Thoracic aorta (tissue), 2 donors: ENCODE measurements at regions not wholly inside any gene's neighbourhood (a gene's known extent, or its start where the extent isn't known, plus 50 kb on each side); places are given as distances from the start of the nearest gene placed in this dataset.

Experiments
- ATAC-seq: fragments of 150-250 bp; one replicate; pipeline ENCODE4 v1.8.0; 2017; ENCODE audit warnings: low read depth; ENCODE audit not compliant: insufficient number of reproducible peaks, low FRiP score
- DNase-seq: peaks from one replicate; pipeline ENCODE4 v3.0.0-alpha.2; 2020; ENCODE audit warnings: low spot score
- H3K27ac ChIP-seq, 2 donors: fragments of 200-600 bp; sonication (generic); 1 replicate in 1 of 2; 2 replicates in 1 of 2; pipeline ENCODE4 v1.5.1; 2016; ENCODE audit warnings: mild to moderate bottlenecking in 2 of 2, moderate library complexity in 2 of 2
- H3K27me3 ChIP-seq: fragments of 200-600 bp; sonication (generic); replicated peaks from 2 replicates; pipeline ENCODE4 v1.6.0; 2016; ENCODE audit warnings: mild to moderate bottlenecking; ENCODE audit not compliant: insufficient read depth
- H3K36me3 ChIP-seq: fragments of 200-600 bp; sonication (generic); one replicate; pipeline ENCODE4 v1.5.1; 2016
- H3K4me1 ChIP-seq, 2 donors: fragments of 200-600 bp; sonication (generic); 1 replicate in 1 of 2; 2 replicates in 1 of 2; pipeline versions ENCODE4 v1.5.1 to v1.6.0; 2016; ENCODE audit warnings: low read depth in 2 of 2, mild to moderate bottlenecking in 1 of 2; ENCODE audit not compliant: control insufficient read depth in 1 of 2
- H3K4me3 ChIP-seq: fragments of 200-600 bp; sonication (generic); 2 replicates; pipeline ENCODE4 v1.5.1; 2016; ENCODE audit warnings: mild to moderate bottlenecking
- H3K9me3 ChIP-seq: fragments of 200-600 bp; sonication (generic); 2 replicates; pipeline ENCODE4 v1.5.1; 2016
- CTCF ChIP-seq: fragments of 200-600 bp; sonication (generic); IDR thresholded peaks from one replicate; pipeline ENCODE4 v1.5.1; 2019; ENCODE audit warnings: antibody characterized with exemption

DNA sequence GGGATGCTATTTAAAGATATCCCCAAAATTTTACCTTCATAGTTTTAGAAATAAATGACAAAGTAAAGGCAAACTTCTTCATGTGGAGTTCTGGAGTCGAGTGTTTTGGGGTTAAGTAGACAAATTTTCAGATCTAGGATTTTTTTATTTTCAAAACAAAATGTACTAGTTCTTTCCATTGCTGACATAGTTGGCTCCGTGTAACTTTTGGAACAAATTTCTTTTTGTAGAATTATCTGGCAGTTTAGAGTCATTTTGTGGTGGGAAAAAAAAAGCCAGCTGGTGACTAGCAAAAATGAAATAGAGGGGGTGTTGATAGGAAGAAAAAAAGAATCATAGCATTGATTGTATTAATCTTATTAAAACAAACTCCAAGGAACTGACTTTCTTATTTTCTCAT lies 131.6 kb upstream of the TCF21 start:
- Histone ChIP-seq H3K36me3 (no peaks in the 10 kb centered on the region), H3K27ac (peak overlapping the region; percentile 9 to 61), H3K9me3 (no peaks in the 10 kb centered on the region), H3K4me3 (no peak overlapping the region), H3K4me1 (peaks cover 52 to 85% of the 10 kb centered on the region in 2 donors), H3K27me3 (no peaks in the 10 kb centered on the region)
- ATAC-seq (no peak), DNase-seq (no peak)
- no peak for TF ChIP-seq CTCF

DNA sequence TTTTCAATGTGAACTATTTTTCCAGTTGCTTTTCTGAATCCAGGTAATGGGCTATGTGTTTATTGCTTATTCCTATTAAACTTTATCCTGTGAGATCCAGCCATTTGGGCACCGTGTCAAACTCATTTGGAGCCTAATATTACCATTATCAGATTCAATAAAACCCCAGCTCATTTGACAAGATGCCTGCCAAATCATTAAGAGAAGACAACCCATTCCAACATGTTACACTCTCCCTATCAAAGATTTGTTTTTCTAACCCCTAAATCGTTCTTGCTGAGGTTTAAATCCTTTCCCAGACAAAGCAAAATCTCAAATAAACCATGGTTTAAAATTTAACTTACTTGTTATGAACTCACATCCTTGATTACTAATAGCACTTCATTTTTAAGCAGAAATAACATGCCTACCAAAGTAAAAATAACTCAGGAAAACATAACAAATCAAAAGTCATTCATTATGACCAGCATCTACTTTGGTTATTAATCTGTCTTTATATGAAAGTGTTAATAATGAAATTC lies 130.0 kb upstream of the TCF21 start:
- peak overlapping the region in 1 of 2 donors; percentile 12 for H3K27ac ChIP-seq
- no peak for ATAC-seq
- no peak for DNase-seq
- no peaks in the 10 kb centered on the region for H3K36me3 ChIP-seq
- peaks cover 57 to 93% of the 10 kb centered on the region in 2 donors for H3K4me1 ChIP-seq
- no peak overlapping the region for H3K4me3 ChIP-seq
- no peaks in the 10 kb centered on the region for H3K27me3 ChIP-seq
- no peaks in the 10 kb centered on the region for H3K9me3 ChIP-seq
- no peak for TF ChIP-seq CTCF

DNA sequence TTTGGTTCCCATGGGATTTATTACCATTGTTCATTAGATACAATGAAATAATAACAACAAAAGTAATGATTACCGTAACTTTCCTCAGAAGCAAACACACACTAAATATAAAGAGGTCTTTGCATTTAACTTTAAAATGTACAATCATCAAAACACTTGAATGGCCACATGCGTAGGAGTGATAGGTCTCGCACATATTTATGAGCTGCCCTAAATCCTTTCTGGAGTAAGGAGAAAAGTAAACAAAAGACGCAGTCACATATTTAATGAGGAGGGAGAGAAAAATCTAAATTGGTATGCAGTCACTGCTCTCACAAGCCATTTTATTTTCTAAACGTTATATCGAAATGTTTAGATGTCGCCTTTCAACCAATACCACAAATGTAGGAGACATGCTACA lies 129.4 kb upstream of the TCF21 start:
- H3K4me3 ChIP-seq = no peak overlapping the region
- no peaks in the 10 kb centered on the region for H3K9me3 ChIP-seq

DNA sequence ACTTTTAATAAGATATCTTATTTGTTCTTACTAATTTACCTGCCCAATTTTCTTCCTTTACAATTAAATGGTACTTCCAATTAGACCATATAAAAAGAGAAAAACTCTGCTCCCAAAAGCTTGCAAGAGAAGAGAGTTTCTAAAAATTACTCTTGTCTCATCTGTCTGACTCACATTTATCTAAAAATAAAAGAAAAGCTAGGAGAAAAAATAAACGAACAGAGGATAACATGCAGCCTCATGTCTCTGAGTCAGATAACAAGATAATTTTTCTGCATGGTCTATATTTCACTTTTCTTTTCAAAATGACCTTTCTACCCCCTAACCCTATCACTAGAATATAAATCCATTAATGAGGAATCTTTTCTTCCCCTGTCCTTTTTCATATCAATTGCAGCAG lies 127.2 kb upstream of the TCF21 start:
- no peaks in the 10 kb centered on the region for H3K36me3 ChIP-seq
- peak; percentile 40 for ATAC-seq
- H3K27me3 ChIP-seq = no peaks in the 10 kb centered on the region
- no peaks in the 10 kb centered on the region for H3K9me3 ChIP-seq
- DNase-seq = no peak
- no peak for TF ChIP-seq CTCF
- H3K4me3 ChIP-seq = no peak overlapping the region
- peak overlapping the region; percentile 44 to 66 for H3K27ac ChIP-seq
- H3K4me1 ChIP-seq = peaks cover 48 to 80% of the 10 kb centered on the region in 2 donors

More for the DNA sequence above, 129.4 kb upstream of the TCF21 start:
- DNase-seq = no peak
- Histone ChIP-seq H3K27ac (no peak overlapping the region), H3K4me1 (peaks cover 60 to 95% of the 10 kb centered on the region in 2 donors), H3K36me3 (no peaks in the 10 kb centered on the region), H3K27me3 (no peaks in the 10 kb centered on the region)
- TF ChIP-seq CTCF = no peak
- ATAC-seq = no peak

- Histone ChIP-seq H3K36me3 (no peaks in the 10 kb centered on the region), H3K4me1 (peaks cover 28 to 61% of the 10 kb centered on the region in 2 donors), H3K27ac (peak overlapping the region; percentile 50 to 52), H3K27me3 (no peaks in the 10 kb centered on the region), H3K4me3 (no peak overlapping the region), H3K9me3 (no peaks in the 10 kb centered on the region)
- TF ChIP-seq CTCF = no peak
- ATAC-seq (no peak), DNase-seq (no peak)
Observed at GRCh38 chr6:133764008-133764753, 124.7 kb upstream of the TCF21 start.
